ENCODE measurements at regions not wholly inside any gene's neighbourhood (a gene's known extent, or its start where the extent isn't known, plus 50 kb on each side); places are given as distances from the start of the nearest gene placed in this dataset.

- no peak for DNase-seq
These were observed 94.1 kb upstream of the ZNF804A start for GRCh38 chr2:184504252-184504651.

GRCh38 chr2:184507254-184507653 is 91.1 kb upstream of the ZNF804A start:
- no peak for DNase-seq

GRCh38 chr2:184517402-184517801 is 80.9 kb upstream of the ZNF804A start:
- no peak for DNase-seq

DNA sequence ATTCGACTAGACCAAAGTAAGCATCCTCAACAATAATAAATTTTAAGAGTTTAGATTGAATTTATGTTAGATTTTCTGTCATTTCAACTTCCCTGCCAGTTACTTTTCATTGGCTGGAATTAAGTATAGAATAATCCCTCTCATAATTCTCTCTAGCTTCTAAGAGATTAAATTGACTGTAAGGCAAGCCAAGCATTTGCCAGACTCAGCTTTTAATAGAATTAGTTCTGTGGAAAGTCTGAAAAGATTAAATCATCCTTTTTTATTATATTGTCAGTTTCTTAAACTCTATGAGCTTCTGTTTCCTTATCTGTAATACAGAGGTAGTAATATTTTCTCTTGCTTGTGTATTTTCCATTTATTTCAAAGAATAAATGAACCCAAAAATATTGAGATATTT is 77.9 kb upstream of the ZNF804A start:
- no peak for DNase-seq

GRCh38 chr2:184523732-184524131 is 74.6 kb upstream of the ZNF804A start:
- no peak for DNase-seq

DNA sequence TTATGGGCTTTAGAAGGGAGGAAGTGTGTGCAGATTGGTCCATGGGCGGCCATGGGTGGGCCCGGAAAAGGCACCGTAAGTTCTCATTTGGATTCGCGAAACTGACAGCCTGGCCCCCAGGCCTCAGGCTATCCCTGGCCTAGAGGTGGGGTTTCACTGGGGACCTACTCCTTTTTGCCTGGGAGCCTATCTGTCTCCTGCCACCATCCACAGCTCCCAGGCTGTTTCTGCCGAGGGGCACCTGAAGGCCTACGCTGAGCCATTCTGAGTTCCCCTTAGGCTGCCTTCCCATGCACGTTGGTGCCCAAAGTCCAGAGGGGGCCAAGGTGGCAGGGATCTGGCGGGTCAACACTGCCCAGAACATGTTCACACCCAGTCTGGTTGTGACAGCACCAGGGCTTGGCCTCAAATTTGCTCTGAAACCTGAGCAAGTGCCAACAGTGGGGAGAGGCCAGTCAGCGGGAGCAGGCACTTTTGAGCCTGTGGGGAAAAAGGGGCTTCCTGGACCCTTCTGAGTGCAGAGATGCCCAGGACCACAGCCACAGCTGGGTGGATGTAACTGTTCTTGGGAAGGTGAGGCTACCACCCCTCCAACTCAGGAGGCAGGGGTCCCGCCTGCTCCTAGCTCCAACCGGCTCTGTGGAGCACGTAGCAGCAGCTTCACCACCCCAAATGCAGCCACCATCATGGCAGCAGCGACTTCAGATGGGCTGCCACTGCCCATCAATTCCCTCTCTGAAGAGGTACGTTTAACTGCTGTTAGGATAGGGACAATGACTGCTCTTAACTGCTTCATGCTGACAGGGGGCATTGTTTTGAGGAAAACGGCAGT is 73.6 kb upstream of the ZNF804A start:
- no peak for DNase-seq

DNA sequence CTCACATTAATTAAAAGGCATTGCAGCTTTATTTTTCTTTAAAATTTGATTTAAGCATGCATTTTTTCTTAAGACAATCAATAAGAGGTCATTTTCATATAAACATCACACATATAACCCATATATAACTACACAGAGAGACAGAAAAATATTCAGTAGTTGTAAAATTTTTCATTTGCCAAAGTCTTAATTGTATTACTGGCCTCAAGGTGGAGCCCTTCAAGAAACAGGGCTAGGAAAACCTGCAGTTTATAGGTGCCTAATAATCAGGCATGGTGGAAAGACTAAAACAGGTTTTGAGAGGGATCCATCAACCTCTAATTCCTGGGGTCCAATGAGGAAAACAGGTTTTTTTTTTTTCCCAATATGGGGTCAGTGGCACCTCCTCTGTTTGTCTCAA is 71.3 kb upstream of the ZNF804A start:
- no peak for DNase-seq

DNA sequence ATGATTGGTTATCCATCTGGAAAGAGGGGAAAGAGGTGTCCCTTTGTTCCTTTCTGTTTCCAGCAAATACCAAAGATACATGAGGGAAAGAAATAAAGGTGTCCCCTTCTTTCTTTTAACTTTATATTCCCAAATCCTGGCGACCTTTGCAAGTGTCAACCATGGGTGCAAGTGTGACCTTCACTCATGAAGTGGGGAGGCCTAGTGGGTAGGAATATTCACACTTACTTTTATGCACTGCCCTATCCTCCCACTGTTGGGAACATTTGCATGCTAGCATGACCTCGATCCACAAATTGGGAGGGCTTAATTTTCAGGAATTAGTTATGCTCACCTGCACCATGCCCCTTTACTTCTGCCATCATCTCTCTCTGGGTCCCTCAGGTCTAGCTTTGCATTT is 70.2 kb upstream of the ZNF804A start:
- no peak for DNase-seq

DNA sequence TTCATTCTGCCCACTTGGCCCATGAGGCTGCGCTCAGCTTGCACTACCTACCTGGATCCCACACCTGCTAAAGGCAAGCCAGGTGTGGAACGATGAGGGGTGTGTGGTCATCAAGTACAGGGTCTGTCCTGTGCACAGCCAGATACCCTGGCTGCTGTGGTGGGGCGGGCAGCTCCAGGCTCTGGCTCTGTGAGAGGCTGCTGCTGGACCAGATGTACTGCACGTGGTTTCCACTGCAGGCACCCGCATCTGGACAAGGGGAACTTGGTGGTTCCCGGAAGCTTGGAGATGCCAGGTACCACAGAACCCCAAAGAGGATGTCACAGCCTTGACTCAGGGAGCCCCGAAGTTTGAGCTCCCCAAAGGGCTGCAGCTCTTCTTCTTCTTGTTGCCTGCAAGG is 68.1 kb upstream of the ZNF804A start:
- DNase-seq = no peak

DNA sequence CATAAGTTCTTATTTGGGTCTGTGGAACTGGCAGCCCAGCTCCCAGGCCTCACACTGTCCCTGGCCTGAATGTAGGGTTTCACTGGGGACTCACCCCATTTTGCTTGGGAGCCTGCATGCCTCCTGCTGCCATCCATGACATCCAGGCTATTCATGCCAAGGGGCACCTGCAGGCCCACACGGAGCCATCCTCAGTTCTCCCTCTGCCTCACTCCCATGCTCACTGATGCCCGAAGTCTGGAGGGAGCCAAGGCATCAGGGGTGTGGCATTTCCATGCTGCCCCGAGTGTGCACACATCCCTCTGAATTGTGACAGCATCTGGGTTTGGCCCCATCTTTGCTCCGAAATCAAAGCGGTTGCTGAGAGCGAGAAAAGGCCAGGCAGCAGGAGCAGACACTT is 67.4 kb upstream of the ZNF804A start:
- no peak for DNase-seq

DNA sequence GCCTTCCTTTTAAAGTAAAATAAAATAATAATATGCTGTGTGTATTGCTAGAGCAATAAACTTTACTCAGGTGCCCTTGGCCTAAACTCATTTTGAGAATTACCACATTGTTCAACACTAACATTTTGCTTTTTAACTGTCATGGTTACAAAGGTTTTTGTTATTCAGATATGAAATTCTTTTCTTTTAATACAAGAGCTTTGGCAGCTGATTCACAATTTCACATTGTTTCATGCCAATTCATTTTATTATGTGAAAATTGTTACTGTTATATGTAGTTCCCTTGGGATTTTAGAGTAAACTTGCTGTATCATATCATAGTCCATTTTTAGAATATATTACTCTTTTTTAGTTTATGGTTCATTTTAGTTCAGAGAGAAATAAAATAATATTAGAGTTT is 65.8 kb upstream of the ZNF804A start:
- no peak for DNase-seq

DNA sequence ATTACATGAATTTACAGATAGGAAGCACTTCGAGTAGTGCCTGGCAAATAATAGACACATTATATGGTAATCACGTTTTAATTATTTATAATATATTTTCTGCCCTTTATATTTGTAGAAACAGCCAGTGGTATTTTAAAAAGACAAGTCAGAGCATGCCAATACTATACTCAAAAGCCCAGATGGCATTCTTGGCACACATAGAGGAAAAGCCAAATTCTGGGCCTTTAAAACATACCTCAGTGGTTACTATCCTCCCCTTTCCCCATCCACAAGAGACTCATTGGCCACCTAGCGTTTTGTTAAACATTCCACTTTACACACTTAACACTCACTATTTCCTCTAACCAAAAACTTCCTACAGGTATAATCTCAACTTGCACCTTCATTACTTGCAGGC is 63.3 kb upstream of the ZNF804A start:
- no peak for DNase-seq

- no peak for DNase-seq
These were observed 58.0 kb upstream of the ZNF804A start for GRCh38 chr2:184540246-184540789.

DNA sequence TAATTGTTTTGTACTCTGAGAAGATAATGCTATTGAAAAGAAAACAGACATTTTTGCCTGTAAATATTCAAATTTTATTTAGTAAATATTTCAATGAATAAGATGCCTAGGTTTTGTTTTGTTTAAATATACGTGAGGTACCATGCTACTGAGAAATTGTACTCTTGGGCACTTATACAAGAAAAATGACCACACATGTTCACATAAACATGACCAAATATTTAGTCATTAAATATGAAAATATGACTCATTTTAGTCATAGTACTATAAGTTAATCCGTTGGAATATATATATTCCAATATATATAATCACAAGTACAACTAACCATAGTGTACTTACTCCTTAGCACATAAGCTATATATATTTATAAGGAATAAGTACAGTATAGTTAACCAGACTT is 56.7 kb upstream of the ZNF804A start:
- DNase-seq = no peak

GRCh38 chr2:184543832-184544231 is 54.5 kb upstream of the ZNF804A start:
- DNase-seq = no peak
